GM12878 (cell line): ENCODE measurements at regions not wholly inside any gene's neighbourhood (a gene's known extent, or its start where the extent isn't known, plus 50 kb on each side); places are given as distances from the start of the nearest gene placed in this dataset.

Experiments used
- HCFC1 ChIP-seq: fragments of 150-350 bp; IDR thresholded peaks from 2 replicates; pipeline ENCODE4 v1.6.1; 2014; ENCODE audit warnings: low read length
- NBN ChIP-seq: fragments of 450-650 bp; IDR thresholded peaks from 2 replicates; pipeline ENCODE4 v1.6.1; 2016
- POLR2AphosphoS5 ChIP-seq: IDR thresholded peaks from 2 replicates; pipeline ENCODE4 v1.6.1; 2011; ENCODE audit warnings: mild to moderate bottlenecking, low read length, inconsistent platforms
- RFX5 ChIP-seq: IDR thresholded peaks from 2 replicates; pipeline ENCODE4 v1.6.1; 2011; ENCODE audit warnings: low read depth, low read length, improper control_type of control experiment
- SREBF2 ChIP-seq: IDR thresholded peaks from 2 replicates; pipeline ENCODE4 v1.6.1; 2012; ENCODE audit warnings: mild to moderate bottlenecking, low read length
- SRF ChIP-seq, 2 experiments: IDR thresholded peaks; 2 replicates each; pipeline ENCODE4 v1.6.1; 2011; ENCODE audit warnings: low read depth in 2 of 2, low read length in 2 of 2, mild to moderate bottlenecking in 1 of 2, moderate library complexity in 1 of 2
- TARDBP ChIP-seq: IDR thresholded peaks from 2 replicates; pipeline ENCODE4 v1.6.1; 2016; ENCODE audit warnings: borderline replicate concordance
- YY1 ChIP-seq: IDR thresholded peaks from 2 replicates; pipeline ENCODE4 v1.6.1; 2011; ENCODE audit warnings: low read depth, mild to moderate bottlenecking, low read length
- ZNF217 ChIP-seq: fragments of 450-650 bp; IDR thresholded peaks from 2 replicates; pipeline ENCODE4 v1.6.1; 2017; ENCODE audit warnings: antibody characterized with exemption, mild to moderate bottlenecking
- TF ChIP-seq, protein P1 (sequence below), 3 experiments: IDR thresholded peaks in 2 of 3; conservative IDR thresholded peaks in 1 of 3; 2 replicates each; pipeline ENCODE4 v1.5.1; 2011; ENCODE audit warnings: low read depth in 3 of 3, low read length in 3 of 3, mild to moderate bottlenecking in 3 of 3, control low read depth in 2 of 3, moderate library complexity in 2 of 3, inconsistent platforms in 1 of 3, mixed read lengths in 1 of 3; ENCODE audit not compliant: control insufficient read depth in 2 of 3, insufficient read depth in 1 of 3; ENCODE audit errors: extremely low read depth in 1 of 3
- TF ChIP-seq, protein P2 (sequence below): IDR thresholded peaks from 2 replicates; pipeline ENCODE4 v1.6.1; 2012; ENCODE audit warnings: low read depth, low read length, improper control_type of control experiment
- TF ChIP-seq, protein P3 (sequence below): fragments of 450-650 bp; IDR thresholded peaks from 2 replicates; pipeline ENCODE4 v1.6.1; 2017; ENCODE audit warnings: mild to moderate bottlenecking
- TF ChIP-seq, protein P4 (sequence below): IDR thresholded peaks from 2 replicates; pipeline ENCODE4 v1.6.1; 2011; ENCODE audit warnings: mild to moderate bottlenecking, low read depth, low read length, moderate library complexity; ENCODE audit not compliant: insufficient replicate concordance

DNA sequence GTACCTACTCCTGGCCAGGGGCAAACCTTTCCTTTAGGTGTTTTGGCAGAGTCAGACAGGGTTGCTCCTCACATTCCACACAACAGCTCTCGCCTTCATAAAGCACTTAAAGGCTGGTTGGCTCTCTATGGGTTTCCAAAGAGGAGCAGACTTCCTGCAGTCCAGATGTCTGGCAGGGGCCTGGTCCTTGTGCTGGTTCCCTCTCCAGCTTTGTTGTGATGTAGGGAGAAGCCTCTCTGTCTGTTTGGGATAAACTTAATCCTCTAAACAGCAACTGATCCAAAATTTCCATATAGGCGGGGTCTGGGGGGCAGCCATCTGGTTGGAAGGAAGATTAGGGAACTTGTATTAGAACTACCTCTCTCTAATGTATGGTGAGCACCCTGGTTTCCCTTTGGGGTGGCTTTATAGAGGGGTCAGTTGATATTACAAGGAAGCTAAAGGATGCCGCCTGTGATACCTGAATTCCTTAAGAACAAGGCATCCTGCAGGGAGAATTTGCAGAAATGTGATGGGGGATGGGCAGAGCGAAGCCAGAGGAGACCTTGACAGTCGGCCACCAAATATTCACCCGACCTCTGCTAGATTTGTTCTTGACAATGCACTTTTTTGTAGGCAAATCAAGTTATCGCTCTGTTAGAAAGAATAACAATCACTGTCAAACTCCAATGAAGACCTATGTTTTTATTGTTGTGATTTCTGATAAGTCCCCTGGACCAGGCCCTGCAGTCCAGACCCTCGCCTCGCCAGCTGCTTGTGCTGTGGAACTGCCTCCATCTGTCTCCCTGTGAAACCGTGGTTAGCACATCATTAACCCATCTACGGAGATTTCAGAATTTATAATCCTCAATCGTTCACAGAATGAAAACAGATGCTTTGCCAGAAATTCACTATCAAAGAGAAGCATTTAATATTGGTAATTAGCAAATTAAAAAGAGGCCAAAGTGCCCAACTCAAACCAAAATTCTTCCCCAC is 94.0 kb upstream of the RALGAPA2 start:
- TF ChIP-seq TARDBP (no peak), HCFC1 (no peak), RFX5 (no peak), SRF (IDR thresholded peaks at IDR 0.05; ENCODE audit: low read depth in 2 of 2, low read length in 2 of 2) (no peak), YY1 (no peak), POLR2AphosphoS5 (no peak), ZNF217 (no peak), NBN (no peak), SREBF2 (no peak)
- TF ChIP-seq, protein P1, sequence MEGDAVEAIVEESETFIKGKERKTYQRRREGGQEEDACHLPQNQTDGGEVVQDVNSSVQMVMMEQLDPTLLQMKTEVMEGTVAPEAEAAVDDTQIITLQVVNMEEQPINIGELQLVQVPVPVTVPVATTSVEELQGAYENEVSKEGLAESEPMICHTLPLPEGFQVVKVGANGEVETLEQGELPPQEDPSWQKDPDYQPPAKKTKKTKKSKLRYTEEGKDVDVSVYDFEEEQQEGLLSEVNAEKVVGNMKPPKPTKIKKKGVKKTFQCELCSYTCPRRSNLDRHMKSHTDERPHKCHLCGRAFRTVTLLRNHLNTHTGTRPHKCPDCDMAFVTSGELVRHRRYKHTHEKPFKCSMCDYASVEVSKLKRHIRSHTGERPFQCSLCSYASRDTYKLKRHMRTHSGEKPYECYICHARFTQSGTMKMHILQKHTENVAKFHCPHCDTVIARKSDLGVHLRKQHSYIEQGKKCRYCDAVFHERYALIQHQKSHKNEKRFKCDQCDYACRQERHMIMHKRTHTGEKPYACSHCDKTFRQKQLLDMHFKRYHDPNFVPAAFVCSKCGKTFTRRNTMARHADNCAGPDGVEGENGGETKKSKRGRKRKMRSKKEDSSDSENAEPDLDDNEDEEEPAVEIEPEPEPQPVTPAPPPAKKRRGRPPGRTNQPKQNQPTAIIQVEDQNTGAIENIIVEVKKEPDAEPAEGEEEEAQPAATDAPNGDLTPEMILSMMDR (IDR thresholded peaks at IDR 0.05 in 2 of 3, conservative IDR thresholded peaks at IDR 0.05 in 1 of 3; ENCODE audit: control insufficient read depth in 2 of 3, extremely low read depth in 1 of 3, insufficient read depth in 1 of 3, low read depth in 3 of 3, low read length in 3 of 3) = no peak
- TF ChIP-seq, protein P2, sequence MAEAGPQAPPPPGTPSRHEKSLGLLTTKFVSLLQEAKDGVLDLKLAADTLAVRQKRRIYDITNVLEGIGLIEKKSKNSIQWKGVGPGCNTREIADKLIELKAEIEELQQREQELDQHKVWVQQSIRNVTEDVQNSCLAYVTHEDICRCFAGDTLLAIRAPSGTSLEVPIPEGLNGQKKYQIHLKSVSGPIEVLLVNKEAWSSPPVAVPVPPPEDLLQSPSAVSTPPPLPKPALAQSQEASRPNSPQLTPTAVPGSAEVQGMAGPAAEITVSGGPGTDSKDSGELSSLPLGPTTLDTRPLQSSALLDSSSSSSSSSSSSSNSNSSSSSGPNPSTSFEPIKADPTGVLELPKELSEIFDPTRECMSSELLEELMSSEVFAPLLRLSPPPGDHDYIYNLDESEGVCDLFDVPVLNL = no peak
- TF ChIP-seq, protein P3, sequence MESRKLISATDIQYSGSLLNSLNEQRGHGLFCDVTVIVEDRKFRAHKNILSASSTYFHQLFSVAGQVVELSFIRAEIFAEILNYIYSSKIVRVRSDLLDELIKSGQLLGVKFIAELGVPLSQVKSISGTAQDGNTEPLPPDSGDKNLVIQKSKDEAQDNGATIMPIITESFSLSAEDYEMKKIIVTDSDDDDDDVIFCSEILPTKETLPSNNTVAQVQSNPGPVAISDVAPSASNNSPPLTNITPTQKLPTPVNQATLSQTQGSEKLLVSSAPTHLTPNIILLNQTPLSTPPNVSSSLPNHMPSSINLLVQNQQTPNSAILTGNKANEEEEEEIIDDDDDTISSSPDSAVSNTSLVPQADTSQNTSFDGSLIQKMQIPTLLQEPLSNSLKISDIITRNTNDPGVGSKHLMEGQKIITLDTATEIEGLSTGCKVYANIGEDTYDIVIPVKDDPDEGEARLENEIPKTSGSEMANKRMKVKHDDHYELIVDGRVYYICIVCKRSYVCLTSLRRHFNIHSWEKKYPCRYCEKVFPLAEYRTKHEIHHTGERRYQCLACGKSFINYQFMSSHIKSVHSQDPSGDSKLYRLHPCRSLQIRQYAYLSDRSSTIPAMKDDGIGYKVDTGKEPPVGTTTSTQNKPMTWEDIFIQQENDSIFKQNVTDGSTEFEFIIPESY = no peak
- TF ChIP-seq, protein P4, sequence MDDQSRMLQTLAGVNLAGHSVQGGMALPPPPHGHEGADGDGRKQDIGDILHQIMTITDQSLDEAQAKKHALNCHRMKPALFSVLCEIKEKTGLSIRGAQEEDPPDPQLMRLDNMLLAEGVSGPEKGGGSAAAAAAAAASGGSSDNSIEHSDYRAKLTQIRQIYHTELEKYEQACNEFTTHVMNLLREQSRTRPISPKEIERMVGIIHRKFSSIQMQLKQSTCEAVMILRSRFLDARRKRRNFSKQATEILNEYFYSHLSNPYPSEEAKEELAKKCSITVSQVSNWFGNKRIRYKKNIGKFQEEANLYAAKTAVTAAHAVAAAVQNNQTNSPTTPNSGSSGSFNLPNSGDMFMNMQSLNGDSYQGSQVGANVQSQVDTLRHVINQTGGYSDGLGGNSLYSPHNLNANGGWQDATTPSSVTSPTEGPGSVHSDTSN = no peak
